Neural progenitor cell (in vitro differentiated cells): ENCODE measurements at regions not wholly inside any gene's neighbourhood (a gene's known extent, or its start where the extent isn't known, plus 50 kb on each side); places are given as distances from the start of the nearest gene placed in this dataset.

Experiments
- DNase-seq: peaks from one replicate; pipeline ENCODE4 v3.0.0-alpha.2; 2016; ENCODE audit warnings: low spot score
- H2AFZ ChIP-seq: fragments of 200-600 bp; sonication (generic); replicated peaks from 2 replicates; pipeline ENCODE4 v1.6.1; 2016; ENCODE audit warnings: antibody characterized with exemption
- H3F3A ChIP-seq: fragments of 200-600 bp; sonication (generic); 2 replicates; pipeline ENCODE4 v1.6.1; 2016; ENCODE audit warnings: antibody characterized with exemption, low read depth
- H3K27ac ChIP-seq: fragments of 200-600 bp; sonication (generic); 2 replicates; pipeline ENCODE4 v1.5.1; 2016; ENCODE audit warnings: mild to moderate bottlenecking
- H3K27me3 ChIP-seq: fragments of 200-600 bp; sonication (generic); 2 replicates; pipeline ENCODE4 v1.6.1; 2016; ENCODE audit warnings: mild to moderate bottlenecking, moderate library complexity
- H3K36me3 ChIP-seq: fragments of 200-600 bp; sonication (generic); 2 replicates; pipeline ENCODE4 v1.5.1; 2016
- H3K4me1 ChIP-seq: fragments of 200-600 bp; sonication (generic); 2 replicates; pipeline ENCODE4 v1.6.1; 2016; ENCODE audit warnings: mixed run types
- H3K4me2 ChIP-seq: fragments of 200-600 bp; sonication (generic); 2 replicates; pipeline ENCODE4 v1.6.1; 2016
- H3K4me3 ChIP-seq: fragments of 200-600 bp; sonication (generic); 2 replicates; pipeline ENCODE4 v1.5.1; 2016
- H3K79me2 ChIP-seq: fragments of 200-600 bp; sonication (generic); 2 replicates; pipeline ENCODE4 v1.6.1; 2016; ENCODE audit warnings: low read depth
- H3K9ac ChIP-seq: fragments of 200-600 bp; sonication (generic); 2 replicates; pipeline ENCODE4 v1.6.1; 2016
- H3K9me3 ChIP-seq: fragments of 200-600 bp; sonication (generic); 2 replicates; pipeline ENCODE4 v1.5.1; 2016; ENCODE audit warnings: low read depth
- H4K20me1 ChIP-seq: fragments of 200-600 bp; sonication (generic); 2 replicates; pipeline ENCODE4 v1.6.1; 2016; ENCODE audit warnings: low read depth
- H3K27ac Mint-ChIP-seq: 3 replicates; pipeline ENCODE4 v1.8.0; 2021; ENCODE audit warnings: mixed read lengths
- H3K27me3 Mint-ChIP-seq: 2 replicates; pipeline ENCODE4 v1.8.0; 2022; ENCODE audit warnings: low read depth, mild to moderate bottlenecking, inconsistent platforms, moderate library complexity, mixed read lengths; ENCODE audit not compliant: insufficient read depth
- H3K36me3 Mint-ChIP-seq: 3 replicates; pipeline ENCODE4 v1.8.0; 2021; ENCODE audit warnings: mixed read lengths
- H3K4me1 Mint-ChIP-seq: 3 replicates; pipeline ENCODE4 v1.8.0; 2021; ENCODE audit warnings: mixed read lengths
- H3K4me3 Mint-ChIP-seq: 3 replicates; pipeline ENCODE4 v1.8.0; 2021; ENCODE audit warnings: mild to moderate bottlenecking, moderate library complexity, mixed read lengths
- H3K9me3 Mint-ChIP-seq: 3 replicates; pipeline ENCODE4 v1.8.0; 2020; ENCODE audit warnings: mixed read lengths
- CTCF ChIP-seq: fragments of 200-600 bp; sonication (generic); IDR thresholded peaks from 2 replicates; pipeline ENCODE4 v1.5.1; 2017; ENCODE audit warnings: antibody characterized with exemption, mild to moderate bottlenecking
- EZH2 ChIP-seq: fragments of 200-600 bp; sonication (generic); IDR thresholded peaks from 2 replicates; pipeline ENCODE4 v1.6.1; 2017; ENCODE audit warnings: antibody characterized with exemption, mild to moderate bottlenecking, moderate library complexity
- EZH2phosphoT487 ChIP-seq: fragments of 200-600 bp; sonication (generic); IDR thresholded peaks from 2 replicates; pipeline ENCODE4 v1.6.1; 2017; ENCODE audit warnings: antibody characterized with exemption

GRCh38 chr4:119897260-119897659, 169.4 kb downstream of the MAD2L1 start:
- no peaks in the 10 kb centered on the region for H3K36me3 ChIP-seq
- no peak overlapping the region for H3K4me2 ChIP-seq
- Mint-ChIP-seq H3K36me3 (no peaks in the 10 kb centered on the region), H3K27me3 (no peaks in the 10 kb centered on the region), H3K4me1 (peaks cover 3% of the 10 kb centered on the region), H3K4me3 (no peak overlapping the region), H3K27ac (no peak overlapping the region), H3K9me3 (no peaks in the 10 kb centered on the region)
- H3K4me3 ChIP-seq, result no peak overlapping the region
- H4K20me1 ChIP-seq, result no peaks in the 10 kb centered on the region
- peaks cover 9% of the 10 kb centered on the region for H3K4me1 ChIP-seq
- H3K27ac ChIP-seq, result no peak overlapping the region
- H2AFZ ChIP-seq, result peak overlapping the region; percentile 46
- no peaks in the 10 kb centered on the region for H3F3A ChIP-seq
- no peaks in the 10 kb centered on the region for H3K27me3 ChIP-seq
- TF ChIP-seq CTCF (no peak), EZH2 (no peak), EZH2phosphoT487 (no peak)
- no peak for DNase-seq
- no peaks in the 10 kb centered on the region for H3K9me3 ChIP-seq
- no peaks in the 10 kb centered on the region for H3K79me2 ChIP-seq
- H3K9ac ChIP-seq, result no peak overlapping the region

GRCh38 chr4:119894650-119895208, 171.9 kb downstream of the MAD2L1 start:
- Histone ChIP-seq H3K36me3 (no peaks in the 10 kb centered on the region), H3F3A (no peaks in the 10 kb centered on the region), H4K20me1 (no peaks in the 10 kb centered on the region), H3K27me3 (no peaks in the 10 kb centered on the region), H3K4me3 (no peak overlapping the region), H3K79me2 (no peaks in the 10 kb centered on the region), H3K4me1 (peaks cover 7% of the 10 kb centered on the region), H3K4me2 (no peak overlapping the region), H3K27ac (no peak overlapping the region), H3K9ac (no peak overlapping the region), H2AFZ (no peak overlapping the region), H3K9me3 (no peaks in the 10 kb centered on the region)
- TF ChIP-seq EZH2phosphoT487 (no peak), CTCF (no peak), EZH2 (no peak)
- no peak for DNase-seq
- no peaks in the 10 kb centered on the region for H3K9me3 Mint-ChIP-seq
- no peaks in the 10 kb centered on the region for H3K27me3 Mint-ChIP-seq
- H3K36me3 Mint-ChIP-seq, result no peaks in the 10 kb centered on the region
- H3K4me3 Mint-ChIP-seq, result no peak overlapping the region
- no peak overlapping the region for H3K27ac Mint-ChIP-seq
- no peaks in the 10 kb centered on the region for H3K4me1 Mint-ChIP-seq

- H2AFZ ChIP-seq, result no peak overlapping the region
- no peak for DNase-seq
- no peak for TF ChIP-seq EZH2
- TF ChIP-seq CTCF, result no peak
- TF ChIP-seq EZH2phosphoT487, result no peak
- H3K79me2 ChIP-seq, result no peaks in the 10 kb centered on the region
- no peak overlapping the region for H3K4me3 ChIP-seq
- Mint-ChIP-seq H3K27me3 (no peaks in the 10 kb centered on the region), H3K4me1 (no peaks in the 10 kb centered on the region), H3K36me3 (no peaks in the 10 kb centered on the region), H3K27ac (no peak overlapping the region), H3K9me3 (no peaks in the 10 kb centered on the region), H3K4me3 (no peak overlapping the region)
- no peak overlapping the region for H3K27ac ChIP-seq
- H4K20me1 ChIP-seq, result no peaks in the 10 kb centered on the region
- no peaks in the 10 kb centered on the region for H3F3A ChIP-seq
- H3K27me3 ChIP-seq, result no peaks in the 10 kb centered on the region
- no peaks in the 10 kb centered on the region for H3K4me1 ChIP-seq
- no peaks in the 10 kb centered on the region for H3K36me3 ChIP-seq
- no peaks in the 10 kb centered on the region for H3K9me3 ChIP-seq
- no peak overlapping the region for H3K9ac ChIP-seq
- H3K4me2 ChIP-seq, result no peak overlapping the region
These were observed 192.8 kb downstream of the MAD2L1 start for GRCh38 chr4:119873794-119874325.
